ENCODE measurements at regions not wholly inside any gene's neighbourhood (a gene's known extent, or its start where the extent isn't known, plus 50 kb on each side); places are given as distances from the start of the nearest gene placed in this dataset.
"Not testable (repeated sequence)": the region's sequence is repeated elsewhere in the genome, so short reads cannot be mapped to it uniquely, and the experiment has no call there.

GRCh38 chr5:25160891-25161290, 516.1 kb upstream of the CDH10 start:
- DNase-seq, result no peak

- no peak for DNase-seq
These were observed 506.0 kb upstream of the CDH10 start for GRCh38 chr5:25150819-25151218.

- no peak for DNase-seq
These were observed 483.8 kb upstream of the CDH10 start for GRCh38 chr5:25128606-25129005.

- no peak for DNase-seq
These were observed 474.9 kb upstream of the CDH10 start for GRCh38 chr5:25119650-25120049.

- no peak for DNase-seq
These were observed 463.1 kb upstream of the CDH10 start for GRCh38 chr5:25107853-25108252.

GRCh38 chr5:25099538-25099937, 454.8 kb upstream of the CDH10 start:
- no peak for DNase-seq

GRCh38 chr5:25095261-25095660, 450.5 kb upstream of the CDH10 start:
- no peak for DNase-seq

GRCh38 chr5:25094219-25094618, 449.4 kb upstream of the CDH10 start:
- no peak for DNase-seq

GRCh38 chr5:25091921-25092320, 447.1 kb upstream of the CDH10 start:
- no peak for DNase-seq

GRCh38 chr5:25090854-25091253, 446.1 kb upstream of the CDH10 start:
- DNase-seq, result no peak

GRCh38 chr5:25090275-25090674, 445.5 kb upstream of the CDH10 start:
- no peak for DNase-seq

GRCh38 chr5:25088689-25089088, 443.9 kb upstream of the CDH10 start:
- not testable (repeated sequence) for DNase-seq

- DNase-seq, result not testable (repeated sequence)
These were observed 438.5 kb upstream of the CDH10 start for GRCh38 chr5:25083261-25083660.

GRCh38 chr5:25066239-25066638, 421.5 kb upstream of the CDH10 start:
- no peak for DNase-seq

GRCh38 chr5:25064306-25064705, 419.5 kb upstream of the CDH10 start:
- no peak for DNase-seq

GRCh38 chr5:25060575-25060974, 415.8 kb upstream of the CDH10 start:
- no peak for DNase-seq

- no peak for DNase-seq
These were observed 412.1 kb upstream of the CDH10 start for GRCh38 chr5:25056836-25057235.

- DNase-seq, result no peak
These were observed 388.9 kb upstream of the CDH10 start for GRCh38 chr5:25033658-25034057.

GRCh38 chr5:25029004-25029403, 384.2 kb upstream of the CDH10 start:
- DNase-seq, result no peak

- DNase-seq, result no peak
These were observed 382.7 kb upstream of the CDH10 start for GRCh38 chr5:25027526-25027925.

- DNase-seq, result no peak
These were observed 382.3 kb upstream of the CDH10 start for GRCh38 chr5:25027061-25027460.

- DNase-seq, result no peak
These were observed 381.1 kb upstream of the CDH10 start for GRCh38 chr5:25025831-25026230.

- no peak for DNase-seq
These were observed 375.7 kb upstream of the CDH10 start for GRCh38 chr5:25020454-25020853.

GRCh38 chr5:25009063-25009462, 364.3 kb upstream of the CDH10 start:
- no peak for DNase-seq

- no peak for DNase-seq
These were observed 362.0 kb upstream of the CDH10 start for GRCh38 chr5:25006734-25007133.

GRCh38 chr5:25006237-25006636, 361.5 kb upstream of the CDH10 start:
- DNase-seq, result no peak
